ENCODE measurements at regions not wholly inside any gene's neighbourhood (a gene's known extent, or its start where the extent isn't known, plus 50 kb on each side); places are given as distances from the start of the nearest gene placed in this dataset.
"Not testable (repeated sequence)": the region's sequence is repeated elsewhere in the genome, so short reads cannot be mapped to it uniquely, and the experiment has no call there.

DNA sequence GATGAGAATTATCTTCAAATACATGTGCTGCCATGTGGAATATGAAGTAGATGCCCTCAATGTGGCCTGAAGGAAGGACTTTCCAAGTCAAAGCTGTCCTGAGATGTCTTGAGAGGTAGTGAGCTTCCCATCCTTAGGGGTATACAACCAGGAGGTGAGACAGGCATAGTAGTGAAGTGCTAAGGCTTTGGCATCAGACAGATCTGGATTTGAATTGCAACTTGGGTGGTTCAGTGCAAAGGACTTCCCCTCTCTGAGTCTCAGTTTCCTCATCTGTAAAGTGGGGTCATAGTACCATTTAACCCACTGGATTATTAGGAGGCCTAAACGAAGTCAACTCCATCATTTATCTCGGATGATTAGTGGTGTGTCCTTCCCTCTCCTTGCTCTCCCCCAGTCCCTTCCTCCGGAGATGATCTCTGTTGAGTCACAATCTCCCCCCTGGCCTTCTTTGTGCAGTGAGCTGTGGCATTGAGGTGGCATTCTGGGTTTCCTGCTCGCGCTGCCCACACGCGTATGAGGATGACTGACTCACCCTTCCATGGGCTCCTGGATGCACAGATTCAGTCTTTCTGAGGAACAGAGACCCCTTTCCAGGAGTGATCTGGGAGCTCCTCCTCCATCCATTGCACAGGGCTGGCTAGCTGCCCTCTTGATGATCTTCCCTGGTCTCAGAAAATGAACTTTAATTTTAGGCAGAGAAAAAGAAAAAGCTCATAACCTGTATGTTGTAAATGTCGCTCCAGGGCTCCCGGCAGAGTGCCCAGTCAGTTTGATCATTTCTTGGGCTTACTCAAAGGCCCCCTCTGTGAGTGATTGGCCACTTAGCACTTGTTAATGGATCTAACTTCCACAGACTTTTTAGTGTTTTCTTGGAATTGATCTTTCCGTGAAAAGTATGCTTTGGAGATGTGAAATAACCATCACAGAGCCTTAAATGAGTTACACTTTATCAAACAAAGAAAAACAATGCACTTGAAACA, 354.6 kb downstream of the PTPRU start:
- H3K4me3 ChIP-seq (ENCODE audit: low read depth, low read length), result no peak overlapping the region
- no peak for DNase-seq (ENCODE audit: low read depth)
- TF ChIP-seq, protein P1, sequence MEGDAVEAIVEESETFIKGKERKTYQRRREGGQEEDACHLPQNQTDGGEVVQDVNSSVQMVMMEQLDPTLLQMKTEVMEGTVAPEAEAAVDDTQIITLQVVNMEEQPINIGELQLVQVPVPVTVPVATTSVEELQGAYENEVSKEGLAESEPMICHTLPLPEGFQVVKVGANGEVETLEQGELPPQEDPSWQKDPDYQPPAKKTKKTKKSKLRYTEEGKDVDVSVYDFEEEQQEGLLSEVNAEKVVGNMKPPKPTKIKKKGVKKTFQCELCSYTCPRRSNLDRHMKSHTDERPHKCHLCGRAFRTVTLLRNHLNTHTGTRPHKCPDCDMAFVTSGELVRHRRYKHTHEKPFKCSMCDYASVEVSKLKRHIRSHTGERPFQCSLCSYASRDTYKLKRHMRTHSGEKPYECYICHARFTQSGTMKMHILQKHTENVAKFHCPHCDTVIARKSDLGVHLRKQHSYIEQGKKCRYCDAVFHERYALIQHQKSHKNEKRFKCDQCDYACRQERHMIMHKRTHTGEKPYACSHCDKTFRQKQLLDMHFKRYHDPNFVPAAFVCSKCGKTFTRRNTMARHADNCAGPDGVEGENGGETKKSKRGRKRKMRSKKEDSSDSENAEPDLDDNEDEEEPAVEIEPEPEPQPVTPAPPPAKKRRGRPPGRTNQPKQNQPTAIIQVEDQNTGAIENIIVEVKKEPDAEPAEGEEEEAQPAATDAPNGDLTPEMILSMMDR (conservative IDR thresholded peaks at IDR 0.05; ENCODE audit: low read depth, low read length), result no peak

- not testable (repeated sequence) for H3K4me3 ChIP-seq (ENCODE audit: low read depth, low read length); DNase-seq (ENCODE audit: low read depth)
Observed at GRCh38 chr1:29589716-29590115, 353.4 kb downstream of the PTPRU start.

- no peak for DNase-seq (ENCODE audit: low read depth)
- no peak overlapping the region for H3K4me3 ChIP-seq (ENCODE audit: low read depth, low read length)
- TF ChIP-seq, protein P1 (conservative IDR thresholded peaks at IDR 0.05; ENCODE audit: low read depth, low read length), result no peak
Observed at GRCh38 chr1:29586991-29587745, 350.8 kb downstream of the PTPRU start.

- TF ChIP-seq, protein P1 (conservative IDR thresholded peaks at IDR 0.05; ENCODE audit: low read depth, low read length), result no peak
- DNase-seq (ENCODE audit: low read depth), result no peak
- H3K4me3 ChIP-seq (ENCODE audit: low read depth, low read length), result no peak overlapping the region
Observed at GRCh38 chr1:29586215-29586614, 349.9 kb downstream of the PTPRU start.

- TF ChIP-seq, protein P1 (conservative IDR thresholded peaks at IDR 0.05; ENCODE audit: low read depth, low read length), result no peak
- H3K4me3 ChIP-seq (ENCODE audit: low read depth, low read length), result no peak overlapping the region
- DNase-seq (ENCODE audit: low read depth), result no peak
Observed at GRCh38 chr1:29585656-29586055, 349.3 kb downstream of the PTPRU start.

DNA sequence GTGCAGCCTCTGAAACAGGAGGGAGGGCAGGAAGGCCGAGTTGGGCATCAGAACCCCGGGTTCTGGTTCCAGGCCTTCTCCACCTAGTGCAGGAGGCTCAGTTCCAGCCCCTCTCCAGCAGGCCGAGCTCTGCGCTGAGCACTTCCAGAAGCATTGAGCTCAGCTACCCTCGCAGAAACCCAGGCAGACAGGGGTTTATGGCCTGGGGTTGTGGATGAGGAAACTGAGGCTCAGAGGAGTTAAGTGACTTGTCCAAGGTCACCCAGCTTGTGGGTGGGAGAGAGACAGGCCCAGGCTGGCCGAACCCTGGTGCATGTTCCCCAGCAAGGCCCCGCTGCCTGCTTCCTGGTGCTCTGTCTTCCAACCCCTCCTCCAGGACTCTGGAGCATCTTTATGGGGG, 348.9 kb downstream of the PTPRU start:
- TF ChIP-seq, protein P1 (conservative IDR thresholded peaks at IDR 0.05; ENCODE audit: low read depth, low read length), result no peak
- no peak overlapping the region for H3K4me3 ChIP-seq (ENCODE audit: low read depth, low read length)
- DNase-seq (ENCODE audit: low read depth), result no peak

GRCh38 chr1:29584776-29585175, 348.5 kb downstream of the PTPRU start:
- no peak overlapping the region for H3K4me3 ChIP-seq (ENCODE audit: low read depth, low read length)
- TF ChIP-seq, protein P1 (conservative IDR thresholded peaks at IDR 0.05; ENCODE audit: low read depth, low read length), result no peak
- no peak for DNase-seq (ENCODE audit: low read depth)

All from choroid plexus epithelial cell (primary cell).